GM21576 (cell line): ENCODE measurements at regions not wholly inside any gene's neighbourhood (a gene's known extent, or its start where the extent isn't known, plus 50 kb on each side); places are given as distances from the start of the nearest gene placed in this dataset.
"Not testable (repeated sequence)": the region's sequence is repeated elsewhere in the genome, so short reads cannot be mapped to it uniquely, and the experiment has no call there.

Experiments used
- ATAC-seq: cut with Tn5 transposase; IDR thresholded peaks from one replicate; pipeline ENCODE4 v1.9.1; 2021; ENCODE audit warnings: mild to moderate bottlenecking, moderate library complexity; ENCODE audit not compliant: unreplicated experiment

DNA sequence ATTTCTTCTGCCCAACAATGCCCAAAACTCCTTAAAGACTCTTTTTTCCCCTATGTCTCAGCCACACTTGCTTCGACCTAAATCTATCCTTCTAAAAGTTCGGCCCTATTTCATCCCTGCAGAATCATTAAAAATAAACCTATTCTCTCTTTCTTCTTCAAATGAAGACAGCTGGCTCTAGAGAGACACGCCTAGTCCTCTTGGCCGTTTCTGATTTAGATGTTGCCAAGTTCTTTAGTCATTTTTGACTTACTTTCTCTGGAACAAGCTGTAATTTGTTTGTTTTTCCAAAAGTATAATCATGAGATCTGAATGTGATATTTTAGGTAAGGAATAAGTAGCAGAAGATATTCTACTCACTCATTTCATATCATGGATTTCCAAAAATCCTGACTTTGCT is 211.6 kb downstream of the CENPC start:
- no peak for ATAC-seq

DNA sequence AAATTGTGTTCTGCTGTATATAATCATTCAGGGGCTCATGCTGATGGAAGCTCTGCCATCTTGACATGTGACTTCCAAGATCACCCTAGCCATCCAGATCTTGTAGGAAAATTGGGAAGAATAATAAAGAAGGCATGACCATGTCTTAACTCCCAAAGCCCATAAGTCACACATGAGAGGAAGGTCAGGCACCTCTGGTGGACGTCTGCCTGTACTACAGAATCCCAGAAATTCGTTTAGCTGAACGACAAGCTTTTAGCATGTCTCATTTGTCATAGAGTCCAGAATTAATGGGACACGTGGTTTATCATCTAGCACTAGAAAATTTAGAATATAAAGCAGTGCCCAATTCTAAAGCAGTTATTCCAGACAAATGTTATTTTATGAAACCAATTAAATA is 212.7 kb downstream of the CENPC start:
- peak; percentile 64 for ATAC-seq

DNA sequence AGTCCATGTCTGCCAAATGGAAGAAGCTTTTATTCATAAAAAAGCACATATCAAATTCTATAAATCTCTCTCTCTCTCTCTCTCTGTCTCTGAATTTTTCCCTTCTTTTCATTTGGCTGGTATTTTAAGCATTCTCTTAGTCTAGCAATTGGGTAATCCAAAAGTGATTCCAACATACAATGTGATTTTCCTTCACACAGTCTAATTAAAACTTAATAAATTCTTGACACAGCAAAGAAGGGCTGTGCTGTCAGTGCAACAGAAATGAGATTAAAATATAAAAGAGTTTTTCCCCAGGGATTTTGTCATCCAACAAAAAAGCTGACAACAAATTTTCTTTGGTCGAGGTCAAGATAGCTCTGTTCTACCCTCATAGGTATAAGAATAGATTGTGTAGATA is 216.9 kb downstream of the CENPC start:
- ATAC-seq = no peak

DNA sequence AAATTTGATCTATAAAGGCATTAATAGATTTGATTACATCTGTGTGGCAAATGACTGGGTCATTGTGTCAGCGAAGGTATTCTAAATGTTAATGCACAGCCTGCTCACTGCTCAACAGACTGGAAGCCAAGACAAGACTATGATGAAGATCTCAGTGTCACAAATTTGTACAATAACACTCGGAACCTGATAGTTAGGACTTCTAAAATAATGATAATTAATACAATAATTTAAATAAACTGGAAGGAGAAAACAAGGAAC is 217.4 kb downstream of the CENPC start:
- no peak for ATAC-seq

DNA sequence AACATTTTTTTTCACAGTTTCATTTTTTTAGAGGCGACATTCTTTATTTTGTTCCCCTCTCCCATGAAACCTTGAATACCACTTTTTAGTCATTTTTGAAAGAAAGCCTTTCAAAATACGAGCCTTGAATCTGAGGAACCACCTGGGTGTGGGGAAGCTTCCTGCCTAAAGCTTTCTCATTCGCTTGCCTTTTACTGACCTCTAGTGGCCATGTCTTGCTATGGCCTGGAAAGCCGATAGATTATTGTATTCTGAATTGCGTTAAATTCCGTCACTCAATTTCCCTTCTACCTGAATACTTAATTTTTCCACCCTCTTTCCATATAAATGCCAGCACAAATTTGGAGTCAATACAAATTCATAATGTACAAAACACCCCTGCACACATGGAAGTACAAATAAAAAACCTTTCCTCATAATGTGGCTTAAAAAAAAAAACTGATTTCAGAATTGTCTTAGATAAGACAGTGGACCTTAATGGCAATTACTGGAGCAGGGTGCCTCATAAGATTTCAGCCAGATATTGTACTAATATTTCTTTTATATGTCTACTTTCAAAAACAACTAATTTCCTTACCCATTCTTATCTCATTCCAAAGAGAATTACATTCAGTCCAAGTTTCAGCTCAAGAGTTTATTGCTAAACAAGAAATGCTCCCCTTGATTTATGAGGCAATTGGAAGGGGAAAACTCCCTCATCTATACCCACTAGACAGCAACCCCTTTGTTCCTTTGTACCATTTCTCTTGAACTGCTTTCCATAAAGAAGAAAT is 217.9 kb downstream of the CENPC start:
- ATAC-seq = peak; percentile 98

DNA sequence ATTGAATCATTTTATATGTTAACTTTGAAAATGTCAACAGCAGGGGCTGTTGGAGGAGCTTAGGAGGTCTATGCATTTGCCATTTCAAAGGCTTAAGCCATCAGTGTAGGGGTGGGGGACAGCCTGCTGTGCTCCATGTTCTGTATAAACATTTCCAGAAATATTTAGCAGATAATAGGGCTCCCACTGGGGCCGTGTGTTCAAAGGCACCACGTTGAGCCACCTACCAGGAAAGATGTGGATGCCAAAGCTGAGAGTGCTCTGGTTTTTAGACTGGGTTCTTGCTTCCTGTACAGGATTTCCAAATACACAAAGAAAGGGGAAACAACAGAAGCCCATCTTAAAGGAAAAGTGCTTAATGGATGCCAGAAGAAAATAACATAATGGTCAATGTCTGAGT is 219.5 kb downstream of the CENPC start:
- no peak for ATAC-seq

DNA sequence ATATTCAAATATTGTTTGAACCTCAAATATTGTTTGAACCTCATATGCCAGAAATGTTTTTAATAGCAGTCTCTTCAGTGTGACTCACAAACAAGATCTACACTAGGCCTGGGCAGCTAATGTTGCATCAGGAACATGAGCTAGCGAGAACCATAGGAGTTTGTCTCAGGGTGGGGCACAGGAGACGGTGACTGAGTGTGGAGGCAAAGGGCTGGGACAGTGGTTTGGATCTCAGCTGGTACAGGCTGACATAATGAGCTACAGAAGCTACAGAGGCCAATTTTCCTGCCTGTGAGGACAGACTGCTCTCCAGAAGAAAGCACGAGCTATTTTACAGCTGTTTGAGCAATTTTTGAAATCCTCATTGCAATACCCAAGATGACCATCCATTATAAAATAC is 224.7 kb downstream of the CENPC start:
- ATAC-seq = no peak

DNA sequence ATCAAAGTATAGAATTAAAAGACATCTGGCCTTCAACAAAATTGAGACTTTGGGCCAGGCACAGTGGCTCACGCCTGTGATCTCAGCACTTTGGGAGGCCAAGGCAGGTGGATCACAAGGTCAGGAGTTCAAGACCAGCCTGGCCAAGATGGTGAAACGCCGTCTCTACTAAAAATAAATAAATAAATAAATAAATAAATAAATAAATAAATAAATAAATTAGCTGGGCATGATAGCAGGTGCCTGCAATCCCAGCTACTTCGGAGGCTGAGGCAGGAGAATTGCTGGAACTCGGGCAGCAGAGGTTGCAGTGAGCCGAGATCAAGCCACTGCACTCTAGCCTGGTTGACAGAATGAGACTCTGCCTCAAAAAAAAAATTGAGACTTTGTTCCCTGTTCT is 225.7 kb downstream of the CENPC start:
- ATAC-seq = not testable (repeated sequence)

DNA sequence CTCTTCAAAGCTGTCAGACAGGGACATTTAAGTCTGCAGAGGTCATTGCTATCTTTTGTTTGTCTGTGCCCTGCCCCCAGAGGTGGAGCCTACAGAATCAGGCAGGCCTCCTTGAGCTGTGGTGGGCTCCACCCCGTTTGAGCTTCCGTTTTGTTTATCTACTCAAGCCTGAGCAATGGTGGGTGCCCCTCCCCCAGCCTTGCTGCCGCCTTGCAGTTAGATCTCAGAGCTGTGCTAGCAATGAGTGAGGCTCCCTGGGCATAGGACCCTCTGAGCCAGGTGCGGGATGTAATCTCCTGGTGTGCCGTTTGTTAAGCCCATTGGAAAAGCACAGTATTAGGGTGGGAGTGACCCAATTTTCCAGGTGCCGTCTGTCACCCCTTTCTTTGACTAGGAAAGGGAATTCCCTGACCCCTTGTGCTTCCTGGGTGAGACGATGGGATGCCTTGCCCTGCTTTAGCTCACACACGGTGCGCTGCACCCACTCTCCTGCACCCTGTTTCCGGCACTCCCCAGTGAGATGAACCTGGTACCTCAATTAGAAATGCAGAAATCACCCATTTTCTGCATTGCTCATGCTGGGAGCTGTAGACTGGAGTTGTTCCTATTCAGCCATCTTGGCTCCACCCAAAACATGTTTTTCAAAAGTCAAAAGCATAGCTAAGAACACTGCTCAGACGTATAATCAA is 244.7 kb downstream of the CENPC start:
- ATAC-seq = not testable (repeated sequence)

DNA sequence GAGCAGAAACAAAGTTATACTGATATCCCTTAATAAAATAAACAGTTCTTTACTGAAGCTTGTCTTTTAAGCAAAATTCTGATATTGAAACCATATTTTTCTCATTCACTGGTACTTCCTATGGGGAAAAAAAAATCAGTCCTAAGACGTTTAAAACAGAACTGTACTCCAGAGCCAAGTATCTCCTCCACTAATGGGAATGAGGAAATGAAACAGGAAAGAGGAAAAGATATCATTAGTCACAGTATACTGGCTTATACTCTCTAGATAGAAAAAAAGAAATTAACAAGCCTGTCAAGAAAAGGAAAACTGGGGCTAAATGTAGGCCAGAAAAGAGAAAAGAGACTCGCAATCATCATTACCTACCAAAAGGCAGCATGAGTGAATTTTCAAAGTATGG is 252.7 kb downstream of the CENPC start:
- no peak for ATAC-seq

DNA sequence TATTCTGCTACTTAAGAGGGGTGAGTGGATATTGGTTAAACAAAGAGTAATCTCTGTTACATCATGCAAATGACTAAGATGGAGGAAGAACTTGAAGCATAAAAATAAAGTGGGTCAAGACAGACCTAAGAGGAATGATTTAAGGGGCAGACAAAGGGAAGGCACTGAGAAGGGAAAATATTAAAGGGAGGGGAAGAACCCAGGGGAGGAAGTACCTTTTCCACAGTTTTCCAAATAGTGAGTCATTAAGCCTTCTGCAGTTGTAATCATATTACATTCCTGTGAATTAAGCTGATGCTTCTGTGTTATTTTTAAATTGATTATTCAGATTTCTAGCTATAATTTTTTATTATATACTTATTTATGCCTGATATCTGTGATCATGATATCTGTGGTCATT is 253.3 kb downstream of the CENPC start:
- ATAC-seq = no peak

DNA sequence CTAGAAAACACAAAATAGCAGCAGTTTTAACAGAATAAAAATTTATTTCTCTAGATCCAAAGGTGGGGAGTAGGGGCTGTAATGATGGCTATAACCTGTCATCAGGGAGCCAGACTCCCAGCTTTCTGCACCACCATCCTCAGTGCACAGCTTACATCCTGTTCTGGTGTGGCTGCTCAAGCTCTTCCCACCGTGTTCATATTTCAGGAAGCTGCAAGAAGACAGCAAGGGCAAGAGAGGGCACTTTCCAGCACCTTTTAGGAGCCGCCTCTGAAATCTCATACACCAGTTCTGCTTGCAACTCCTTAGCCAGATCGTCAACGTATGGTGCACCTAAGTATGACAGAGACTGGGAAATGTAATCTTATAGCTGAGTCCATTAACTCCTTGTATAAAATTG is 253.7 kb downstream of the CENPC start:
- no peak for ATAC-seq

DNA sequence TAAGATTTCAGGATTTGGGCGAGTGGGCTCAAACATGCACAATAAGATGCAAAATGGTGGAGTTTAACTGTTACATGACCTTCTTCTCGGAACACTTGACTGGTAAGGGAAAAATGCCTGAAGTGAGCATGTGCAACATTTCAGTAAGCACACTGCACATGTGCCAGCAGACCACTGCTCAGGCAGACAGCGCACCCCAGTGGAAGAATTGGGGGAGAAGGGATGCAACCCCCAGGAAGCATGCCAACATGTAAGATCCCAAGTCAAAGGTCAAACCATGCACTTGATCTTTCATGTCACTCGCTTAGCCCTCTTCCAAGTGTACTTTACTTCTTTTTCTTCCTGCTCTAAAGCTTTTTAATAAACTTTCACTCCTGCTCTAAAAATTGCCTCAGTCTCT is 256.3 kb downstream of the CENPC start:
- ATAC-seq = peak; percentile 81

DNA sequence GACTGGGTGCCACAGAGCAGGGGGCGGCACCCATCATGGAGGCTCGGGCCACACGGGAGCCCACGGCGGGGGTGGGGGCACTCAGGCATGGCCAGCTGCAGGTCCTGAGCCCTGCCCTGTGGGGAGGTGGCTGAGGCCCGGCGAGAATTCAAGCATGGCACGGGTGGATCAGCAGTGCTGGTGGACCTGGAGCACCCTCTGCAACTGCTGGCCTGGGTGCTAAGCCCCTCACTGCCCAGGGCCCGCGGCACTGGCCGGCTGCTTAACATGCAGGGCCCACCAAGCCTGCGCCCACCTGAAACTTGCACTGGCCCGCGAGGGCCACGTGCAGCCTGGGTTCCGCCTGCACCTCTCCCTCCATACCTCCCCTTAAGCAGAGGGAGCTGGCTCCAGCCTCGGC is 258.6 kb downstream of the CENPC start:
- no peak for ATAC-seq

DNA sequence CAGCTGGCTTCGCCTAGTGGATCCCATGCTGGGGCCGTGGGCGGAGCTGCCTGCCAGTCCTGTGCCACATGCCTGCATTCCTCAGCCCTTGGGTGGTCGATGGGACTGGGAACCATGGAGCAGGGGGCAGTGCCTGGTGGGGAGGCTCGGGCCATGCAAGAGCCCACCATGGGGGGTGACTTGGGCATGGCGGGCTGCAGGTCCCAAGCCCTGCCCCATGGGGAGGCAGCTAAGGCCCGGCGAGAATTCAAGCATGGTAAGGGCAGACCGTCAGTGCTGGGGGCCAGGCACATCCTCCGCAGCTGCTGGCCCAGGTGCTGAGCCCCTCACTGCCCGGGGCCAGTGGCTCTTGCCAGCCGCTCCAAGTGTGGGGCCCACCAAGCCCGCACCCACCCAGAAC is 262.6 kb downstream of the CENPC start:
- no peak for ATAC-seq

DNA sequence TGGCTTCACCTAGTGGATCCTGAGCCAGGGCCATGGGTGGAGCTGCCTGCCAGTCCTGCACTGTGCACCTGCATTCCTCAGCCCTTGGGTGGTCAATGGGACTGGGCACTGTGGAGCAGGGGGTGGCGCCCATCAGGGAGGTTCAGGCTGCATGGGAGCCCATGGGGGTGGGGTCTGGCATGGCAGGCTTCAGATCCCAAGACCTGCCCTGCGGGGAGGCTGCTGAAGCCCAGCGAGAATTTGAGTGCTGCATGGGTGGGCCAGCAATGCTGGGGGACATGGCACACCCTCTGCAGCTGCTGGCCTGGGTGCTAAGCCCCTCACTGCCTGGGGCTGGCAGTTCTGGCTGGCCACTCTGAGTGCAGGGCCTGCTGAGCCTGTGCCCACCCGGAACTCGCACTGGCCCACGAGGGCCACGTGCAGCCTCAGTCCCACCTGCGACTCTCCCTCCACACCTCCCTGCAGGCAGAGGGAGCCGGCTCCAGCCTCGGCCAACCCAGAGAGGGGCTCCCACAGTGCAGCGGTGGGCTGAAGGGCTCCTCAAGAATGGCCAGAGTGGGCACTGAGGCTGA is 270.0 kb downstream of the CENPC start:
- no peak for ATAC-seq

DNA sequence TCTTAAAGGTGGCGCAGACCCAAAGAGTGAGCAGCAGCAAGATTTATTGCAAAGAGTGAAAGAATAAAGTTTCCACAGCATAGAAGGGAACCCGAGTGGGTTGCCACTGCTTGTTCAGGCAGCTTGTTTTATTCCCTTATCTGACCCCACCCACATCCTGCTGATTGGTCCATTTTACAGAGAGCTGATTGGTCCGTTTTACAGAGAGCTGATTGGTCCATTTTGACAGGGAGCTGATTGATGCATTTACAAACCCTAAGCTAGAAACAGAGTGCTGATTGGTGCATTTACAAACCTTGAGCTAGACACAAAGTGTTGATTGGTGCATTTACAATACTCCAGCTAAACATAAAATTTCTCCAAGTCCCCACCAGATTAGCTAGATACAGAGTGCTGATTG is 270.6 kb downstream of the CENPC start:
- ATAC-seq = not testable (repeated sequence)

DNA sequence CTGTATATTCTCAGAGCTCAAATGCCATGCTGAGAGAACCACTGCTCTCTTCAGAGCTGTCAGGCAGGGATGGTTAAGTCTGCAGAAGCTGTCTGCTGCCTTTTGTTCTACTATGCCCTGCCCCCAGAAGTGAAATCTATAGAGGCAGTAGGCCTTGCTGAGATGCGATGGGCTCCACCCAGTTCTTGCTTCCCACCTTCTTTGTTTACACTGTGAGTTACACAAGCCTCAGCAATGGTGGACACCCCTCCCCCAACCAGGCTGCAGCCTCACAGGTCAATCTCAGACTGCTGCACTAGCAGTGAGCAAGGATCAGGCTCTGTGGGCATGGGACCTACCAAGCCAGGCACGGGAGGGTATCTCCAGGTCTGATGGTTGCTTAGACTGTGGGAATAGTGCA is 271.6 kb downstream of the CENPC start:
- ATAC-seq = no peak

DNA sequence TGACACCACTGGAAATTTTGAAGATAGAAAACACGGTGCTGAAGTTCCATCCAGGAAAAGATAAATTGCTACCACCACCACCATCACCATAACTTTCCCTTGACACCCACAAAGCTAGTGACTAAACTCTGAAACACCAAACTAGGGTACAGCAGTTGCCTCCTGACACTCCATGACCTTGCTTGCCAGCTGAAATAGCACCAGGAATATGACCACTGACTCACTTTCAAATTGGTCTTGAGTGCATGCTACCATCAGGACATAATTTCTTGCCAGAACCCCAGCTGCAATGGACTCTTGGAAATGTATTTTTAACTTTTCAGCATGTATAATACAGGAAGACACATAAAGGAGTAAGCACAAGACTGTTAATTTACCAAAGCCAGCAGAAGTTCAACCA is 283.3 kb downstream of the CENPC start:
- ATAC-seq = no peak

DNA sequence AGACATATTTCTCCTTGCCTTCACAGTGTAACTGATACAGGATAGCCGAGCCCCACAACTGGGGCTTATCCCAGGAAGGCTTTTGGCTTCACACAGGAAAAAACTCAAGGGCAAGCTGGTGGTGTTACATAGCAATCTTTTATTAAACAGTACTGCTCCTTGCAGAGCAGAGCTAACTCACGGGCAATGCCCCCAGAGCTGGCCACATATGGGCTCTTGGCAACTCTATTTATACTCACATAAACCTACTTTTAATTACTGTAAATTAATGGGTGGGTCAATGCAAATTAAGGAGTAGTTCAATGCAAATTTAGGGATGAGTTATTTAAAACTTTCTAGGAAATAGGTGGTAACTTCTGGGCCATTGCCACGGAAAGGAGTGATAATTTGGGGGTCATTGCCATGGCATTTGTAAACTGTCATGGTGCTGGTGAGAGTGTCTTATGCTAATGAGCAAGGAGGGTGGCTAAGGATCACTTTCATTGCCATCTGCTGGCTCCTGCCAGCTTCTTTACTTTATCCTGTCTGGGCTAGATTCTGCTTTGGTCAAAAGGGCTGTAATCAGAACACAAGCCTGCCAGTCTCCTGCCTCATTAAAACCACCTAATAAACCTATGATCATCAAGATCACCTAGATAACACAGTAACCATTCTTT is 288.8 kb downstream of the CENPC start:
- no peak for ATAC-seq

DNA sequence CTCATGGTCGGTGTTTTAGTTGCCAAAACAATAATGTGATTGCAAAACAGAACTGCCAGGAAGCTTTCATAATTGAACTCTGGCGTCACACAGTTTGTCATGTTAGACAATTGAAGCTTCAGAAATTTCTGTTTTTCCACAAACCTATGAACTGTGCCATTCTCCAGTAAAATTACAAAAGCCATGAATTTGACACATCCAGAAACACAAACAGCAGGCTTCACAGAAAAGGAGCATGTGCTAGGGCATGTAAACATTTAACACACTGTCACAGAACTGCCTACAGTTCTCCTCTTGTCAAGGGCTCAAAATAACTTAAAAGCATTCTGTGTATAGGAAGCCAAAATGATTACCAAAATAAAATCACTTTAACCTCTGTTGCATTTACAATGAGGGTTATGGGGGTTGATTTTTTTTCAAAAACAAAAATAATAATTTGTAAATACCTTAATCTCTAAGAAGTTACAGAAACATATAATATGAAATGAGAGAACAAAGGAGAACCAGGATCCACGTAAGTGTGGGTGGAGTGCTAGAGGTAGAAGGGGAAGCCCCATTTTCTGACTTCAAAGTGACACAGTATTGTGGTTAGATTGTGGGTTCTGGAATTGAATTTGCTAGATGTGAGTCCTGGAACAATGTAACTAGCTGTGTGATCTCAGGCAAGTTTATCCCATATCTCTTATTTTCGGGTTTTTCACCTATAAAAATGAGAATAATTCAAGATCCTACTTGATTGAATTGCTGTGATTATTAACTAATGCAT is 295.0 kb downstream of the CENPC start:
- ATAC-seq = no peak
